ENCODE measurements at regions not wholly inside any gene's neighbourhood (a gene's known extent, or its start where the extent isn't known, plus 50 kb on each side); places are given as distances from the start of the nearest gene placed in this dataset.

DNA sequence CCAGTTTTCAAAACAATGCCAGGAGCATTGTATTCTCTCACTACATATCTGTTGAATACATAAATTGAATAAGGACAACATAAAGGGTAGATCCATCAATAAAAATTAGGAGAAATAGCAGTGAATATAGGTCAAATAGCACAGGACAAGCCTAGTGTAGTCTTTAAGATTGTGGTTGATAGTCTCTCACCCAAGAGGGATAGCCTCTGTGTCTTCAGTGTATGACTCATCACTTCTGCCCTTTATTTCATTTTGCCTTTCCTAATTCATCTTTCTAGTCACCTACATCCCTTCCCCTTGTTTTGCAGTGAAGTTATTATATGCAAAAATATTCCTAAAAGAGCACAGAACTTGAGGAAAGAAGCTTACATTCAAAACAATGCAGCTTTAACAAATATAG is 335.0 kb upstream of the TUSC1 start:
- Histone ChIP-seq H3K36me3 (ENCODE audit: insufficient read depth, low read length) (no peaks in the 10 kb centered on the region), H3K27me3 (ENCODE audit: control insufficient read depth in 1 of 2, insufficient read depth in 2 of 2, low read length in 2 of 2) (no peaks in the 10 kb centered on the region), H3K27ac (ENCODE audit: low read depth, low read length) (no peak overlapping the region), H3K4me3 (ENCODE audit: low read depth in 1 of 2, low read length in 2 of 2) (no peak overlapping the region), H3K4me1 (ENCODE audit: insufficient read depth, low read length) (no peaks in the 10 kb centered on the region), H3K9me3 (ENCODE audit: low read length) (no peaks in the 10 kb centered on the region), H3K9ac (ENCODE audit: low read length) (no peak overlapping the region)

GRCh38 chr9:26012797-26013196 is 334.6 kb upstream of the TUSC1 start:
- no peak overlapping the region for H3K4me3 ChIP-seq (ENCODE audit: low read depth in 1 of 2, low read length in 2 of 2)
- H3K9ac ChIP-seq (ENCODE audit: low read length), result no peak overlapping the region
- H3K9me3 ChIP-seq (ENCODE audit: low read length), result no peaks in the 10 kb centered on the region
- no peak overlapping the region for H3K27ac ChIP-seq (ENCODE audit: low read depth, low read length)
- H3K4me1 ChIP-seq (ENCODE audit: insufficient read depth, low read length), result no peaks in the 10 kb centered on the region
- H3K36me3 ChIP-seq (ENCODE audit: insufficient read depth, low read length), result no peaks in the 10 kb centered on the region
- no peaks in the 10 kb centered on the region for H3K27me3 ChIP-seq (ENCODE audit: control insufficient read depth in 1 of 2, insufficient read depth in 2 of 2, low read length in 2 of 2)

- H3K9ac ChIP-seq (ENCODE audit: low read length), result no peak overlapping the region
- no peaks in the 10 kb centered on the region for H3K4me1 ChIP-seq (ENCODE audit: insufficient read depth, low read length)
- no peak overlapping the region for H3K27ac ChIP-seq (ENCODE audit: low read depth, low read length)
- H3K36me3 ChIP-seq (ENCODE audit: insufficient read depth, low read length), result no peaks in the 10 kb centered on the region
- H3K4me3 ChIP-seq (ENCODE audit: low read depth in 1 of 2, low read length in 2 of 2), result no peak overlapping the region
- no peaks in the 10 kb centered on the region for H3K27me3 ChIP-seq (ENCODE audit: control insufficient read depth in 1 of 2, insufficient read depth in 2 of 2, low read length in 2 of 2)
- no peaks in the 10 kb centered on the region for H3K9me3 ChIP-seq (ENCODE audit: low read length)
Measured at GRCh38 chr9:25994605-25995004, 316.4 kb upstream of the TUSC1 start.

DNA sequence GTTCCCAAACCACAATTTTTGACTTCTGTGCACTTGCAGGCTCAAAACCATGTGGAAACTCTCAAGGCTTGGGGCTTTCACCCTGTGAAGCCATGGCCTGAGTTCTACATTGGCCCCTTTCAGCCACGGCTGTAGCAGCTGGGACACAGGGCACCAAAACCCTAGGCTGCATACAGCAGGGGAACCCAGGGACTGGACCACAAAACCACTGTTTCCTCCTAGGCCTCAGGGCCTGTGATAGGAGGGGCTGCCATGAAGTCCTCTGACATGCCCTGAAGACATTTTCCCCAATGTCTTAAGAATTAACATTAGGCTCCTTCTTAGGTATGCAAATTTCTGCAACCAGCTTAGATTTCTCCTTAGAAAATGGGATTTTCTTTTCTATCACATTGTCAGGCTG is 312.1 kb upstream of the TUSC1 start:
- H3K9me3 ChIP-seq (ENCODE audit: low read length), result no peaks in the 10 kb centered on the region
- no peaks in the 10 kb centered on the region for H3K36me3 ChIP-seq (ENCODE audit: insufficient read depth, low read length)
- no peak overlapping the region for H3K9ac ChIP-seq (ENCODE audit: low read length)
- H3K4me1 ChIP-seq (ENCODE audit: insufficient read depth, low read length), result no peaks in the 10 kb centered on the region
- H3K4me3 ChIP-seq (ENCODE audit: low read depth in 1 of 2, low read length in 2 of 2), result no peak overlapping the region
- H3K27me3 ChIP-seq (ENCODE audit: control insufficient read depth in 1 of 2, insufficient read depth in 2 of 2, low read length in 2 of 2), result no peaks in the 10 kb centered on the region
- no peak overlapping the region for H3K27ac ChIP-seq (ENCODE audit: low read depth, low read length)

DNA sequence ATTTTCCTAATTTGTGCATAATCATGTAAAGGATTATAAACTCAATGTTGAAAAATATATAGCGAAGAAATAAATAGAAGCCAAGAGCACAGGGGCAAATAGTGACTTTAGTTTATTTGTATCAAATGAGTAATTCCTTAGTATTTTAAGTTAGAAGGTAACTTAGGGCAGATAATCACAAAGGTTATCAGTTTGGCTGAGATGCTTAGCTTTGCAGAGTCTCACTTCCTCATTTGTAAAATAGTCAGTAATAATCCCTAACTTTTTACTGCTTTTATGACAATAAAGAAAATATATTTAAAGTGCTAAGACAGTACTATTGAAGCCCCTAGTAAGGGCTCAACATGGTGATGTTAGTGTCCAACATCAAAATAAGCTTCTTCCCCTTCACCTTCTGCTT is 297.4 kb upstream of the TUSC1 start:
- no peaks in the 10 kb centered on the region for H3K36me3 ChIP-seq (ENCODE audit: insufficient read depth, low read length)
- no peak overlapping the region for H3K4me3 ChIP-seq (ENCODE audit: low read depth in 1 of 2, low read length in 2 of 2)
- no peak overlapping the region for H3K9ac ChIP-seq (ENCODE audit: low read length)
- no peak overlapping the region for H3K27ac ChIP-seq (ENCODE audit: low read depth, low read length)
- no peaks in the 10 kb centered on the region for H3K27me3 ChIP-seq (ENCODE audit: control insufficient read depth in 1 of 2, insufficient read depth in 2 of 2, low read length in 2 of 2)
- no peaks in the 10 kb centered on the region for H3K4me1 ChIP-seq (ENCODE audit: insufficient read depth, low read length)
- H3K9me3 ChIP-seq (ENCODE audit: low read length), result peaks cover 5% of the 10 kb centered on the region

DNA sequence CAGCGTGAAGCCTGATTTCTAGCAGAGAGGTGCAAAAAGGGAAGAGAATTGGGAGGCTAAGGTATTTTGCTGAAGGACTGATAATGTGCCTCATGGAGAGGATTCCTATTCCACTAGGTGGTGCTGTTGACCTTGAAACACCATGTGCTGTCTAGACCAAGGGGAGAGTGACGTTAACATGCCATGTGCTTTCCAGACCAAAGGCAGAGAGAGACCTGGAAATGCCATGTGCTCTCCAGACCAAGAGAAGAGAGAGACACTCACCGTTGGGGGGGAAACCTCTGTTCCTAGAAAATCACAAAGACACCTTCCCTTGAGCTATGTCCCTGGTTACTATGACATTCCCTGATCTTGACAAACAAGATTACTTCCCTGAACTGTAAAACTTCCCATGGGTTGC is 286.0 kb upstream of the TUSC1 start:
- Histone ChIP-seq H3K9me3 (ENCODE audit: low read length) (no peaks in the 10 kb centered on the region), H3K27ac (ENCODE audit: low read depth, low read length) (no peak overlapping the region), H3K4me3 (ENCODE audit: low read depth in 1 of 2, low read length in 2 of 2) (no peak overlapping the region), H3K27me3 (ENCODE audit: control insufficient read depth in 1 of 2, insufficient read depth in 2 of 2, low read length in 2 of 2) (no peaks in the 10 kb centered on the region), H3K36me3 (ENCODE audit: insufficient read depth, low read length) (no peaks in the 10 kb centered on the region), H3K9ac (ENCODE audit: low read length) (no peak overlapping the region), H3K4me1 (ENCODE audit: insufficient read depth, low read length) (no peaks in the 10 kb centered on the region)

DNA sequence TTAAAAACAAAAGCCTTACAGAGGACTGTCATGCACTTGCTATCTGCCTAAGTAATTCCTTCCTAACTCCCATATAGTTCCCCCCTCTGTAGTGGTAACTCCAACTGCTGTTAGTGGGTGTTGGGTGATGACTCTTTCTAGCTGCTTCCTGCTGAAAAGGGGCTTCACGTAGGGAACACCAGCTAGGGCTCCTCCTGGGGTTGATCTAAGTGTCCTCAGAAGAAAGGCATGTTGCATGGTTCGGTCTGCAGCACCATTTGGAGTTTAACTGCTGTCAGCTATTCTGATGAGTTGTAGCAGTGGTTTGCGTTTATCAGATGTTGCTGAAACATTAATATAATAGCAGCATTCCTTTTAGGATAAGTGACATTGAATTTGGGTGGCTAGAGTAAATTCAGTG is 281.9 kb upstream of the TUSC1 start:
- H3K9me3 ChIP-seq (ENCODE audit: low read length), result no peaks in the 10 kb centered on the region
- H3K27me3 ChIP-seq (ENCODE audit: control insufficient read depth in 1 of 2, insufficient read depth in 2 of 2, low read length in 2 of 2), result no peaks in the 10 kb centered on the region
- no peaks in the 10 kb centered on the region for H3K36me3 ChIP-seq (ENCODE audit: insufficient read depth, low read length)
- no peaks in the 10 kb centered on the region for H3K4me1 ChIP-seq (ENCODE audit: insufficient read depth, low read length)
- H3K9ac ChIP-seq (ENCODE audit: low read length), result no peak overlapping the region
- no peak overlapping the region for H3K27ac ChIP-seq (ENCODE audit: low read depth, low read length)
- no peak overlapping the region for H3K4me3 ChIP-seq (ENCODE audit: low read depth in 1 of 2, low read length in 2 of 2)

GRCh38 chr9:25954209-25954608 is 276.0 kb upstream of the TUSC1 start:
- H3K4me1 ChIP-seq (ENCODE audit: insufficient read depth, low read length), result no peaks in the 10 kb centered on the region
- no peak overlapping the region for H3K9ac ChIP-seq (ENCODE audit: low read length)
- no peaks in the 10 kb centered on the region for H3K9me3 ChIP-seq (ENCODE audit: low read length)
- no peak overlapping the region for H3K4me3 ChIP-seq (ENCODE audit: low read depth in 1 of 2, low read length in 2 of 2)
- H3K36me3 ChIP-seq (ENCODE audit: insufficient read depth, low read length), result no peaks in the 10 kb centered on the region
- H3K27me3 ChIP-seq (ENCODE audit: control insufficient read depth in 1 of 2, insufficient read depth in 2 of 2, low read length in 2 of 2), result no peaks in the 10 kb centered on the region
- no peak overlapping the region for H3K27ac ChIP-seq (ENCODE audit: low read depth, low read length)

DNA sequence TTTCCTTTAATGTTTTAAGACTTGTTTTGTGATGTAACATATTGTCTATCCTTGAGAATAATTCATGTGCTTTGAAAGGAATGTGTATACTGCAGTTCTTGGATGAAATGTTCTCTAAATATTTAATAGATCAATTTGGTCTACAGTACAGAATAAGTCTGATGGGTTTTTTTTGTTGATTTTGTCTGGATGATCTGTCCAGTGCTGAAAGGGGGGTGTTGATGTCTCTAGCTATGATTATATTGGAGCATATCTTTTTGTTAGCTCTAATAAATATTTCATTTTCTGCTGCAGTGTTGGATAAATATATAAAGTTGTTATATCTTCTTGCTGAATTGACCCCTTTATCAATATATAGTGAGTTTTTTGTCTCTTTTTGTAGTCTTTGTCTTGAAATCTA is 269.9 kb upstream of the TUSC1 start:
- no peak overlapping the region for H3K27ac ChIP-seq (ENCODE audit: low read depth, low read length)
- no peaks in the 10 kb centered on the region for H3K27me3 ChIP-seq (ENCODE audit: control insufficient read depth in 1 of 2, insufficient read depth in 2 of 2, low read length in 2 of 2)
- no peaks in the 10 kb centered on the region for H3K4me1 ChIP-seq (ENCODE audit: insufficient read depth, low read length)
- no peak overlapping the region for H3K9ac ChIP-seq (ENCODE audit: low read length)
- H3K36me3 ChIP-seq (ENCODE audit: insufficient read depth, low read length), result no peaks in the 10 kb centered on the region
- H3K9me3 ChIP-seq (ENCODE audit: low read length), result no peaks in the 10 kb centered on the region
- no peak overlapping the region for H3K4me3 ChIP-seq (ENCODE audit: low read depth in 1 of 2, low read length in 2 of 2)

DNA sequence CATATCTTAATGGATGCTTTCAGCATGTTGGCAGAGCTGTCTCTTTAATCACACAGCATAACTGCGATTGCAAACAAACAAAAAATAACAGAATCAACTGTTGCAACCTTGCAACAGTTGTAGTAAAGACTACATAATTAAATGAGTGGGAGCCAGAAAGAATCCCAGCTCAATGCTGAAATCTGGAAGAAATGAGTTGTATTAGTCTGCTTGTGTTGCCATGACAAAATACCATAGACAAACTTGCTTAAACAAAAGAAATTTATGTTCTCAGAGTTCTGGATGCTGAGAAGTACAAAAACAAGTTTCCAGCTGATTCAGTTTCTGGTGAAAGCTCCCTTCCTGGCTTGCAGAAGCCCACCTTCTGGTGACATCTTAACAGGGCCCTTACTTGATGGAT is 260.9 kb upstream of the TUSC1 start:
- Histone ChIP-seq H3K27me3 (ENCODE audit: control insufficient read depth in 1 of 2, insufficient read depth in 2 of 2, low read length in 2 of 2) (no peaks in the 10 kb centered on the region), H3K36me3 (ENCODE audit: insufficient read depth, low read length) (no peaks in the 10 kb centered on the region), H3K4me3 (ENCODE audit: low read depth in 1 of 2, low read length in 2 of 2) (no peak overlapping the region), H3K9me3 (ENCODE audit: low read length) (no peaks in the 10 kb centered on the region), H3K27ac (ENCODE audit: low read depth, low read length) (no peak overlapping the region), H3K4me1 (ENCODE audit: insufficient read depth, low read length) (no peaks in the 10 kb centered on the region), H3K9ac (ENCODE audit: low read length) (no peak overlapping the region)

GRCh38 chr9:25936031-25936430 is 257.8 kb upstream of the TUSC1 start:
- Histone ChIP-seq H3K27ac (ENCODE audit: low read depth, low read length) (no peak overlapping the region), H3K27me3 (ENCODE audit: control insufficient read depth in 1 of 2, insufficient read depth in 2 of 2, low read length in 2 of 2) (no peaks in the 10 kb centered on the region), H3K9ac (ENCODE audit: low read length) (no peak overlapping the region), H3K4me3 (ENCODE audit: low read depth in 1 of 2, low read length in 2 of 2) (no peak overlapping the region), H3K36me3 (ENCODE audit: insufficient read depth, low read length) (no peaks in the 10 kb centered on the region), H3K9me3 (ENCODE audit: low read length) (no peaks in the 10 kb centered on the region), H3K4me1 (ENCODE audit: insufficient read depth, low read length) (no peaks in the 10 kb centered on the region)

DNA sequence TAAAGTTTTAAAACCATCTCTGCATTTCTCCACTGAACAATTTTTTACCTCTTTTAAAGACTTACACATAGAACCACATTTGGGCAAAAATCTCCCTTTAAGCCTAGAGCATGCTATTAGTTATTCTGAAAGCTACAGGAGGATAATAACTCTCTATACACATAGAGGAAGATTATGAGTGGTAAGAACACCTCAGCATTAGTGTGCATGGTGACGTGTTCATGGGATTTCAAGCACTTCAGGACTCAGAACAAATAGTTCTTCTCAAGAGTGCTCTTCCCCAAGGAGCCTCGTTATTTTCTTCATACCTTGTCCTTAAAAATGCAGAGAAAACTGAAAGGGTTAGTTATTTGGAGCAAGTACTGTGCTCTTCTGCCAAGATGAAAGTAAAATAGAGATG is 256.9 kb upstream of the TUSC1 start:
- H3K9ac ChIP-seq (ENCODE audit: low read length), result no peak overlapping the region
- H3K4me3 ChIP-seq (ENCODE audit: low read depth in 1 of 2, low read length in 2 of 2), result no peak overlapping the region
- H3K9me3 ChIP-seq (ENCODE audit: low read length), result no peaks in the 10 kb centered on the region
- no peaks in the 10 kb centered on the region for H3K36me3 ChIP-seq (ENCODE audit: insufficient read depth, low read length)
- H3K4me1 ChIP-seq (ENCODE audit: insufficient read depth, low read length), result no peaks in the 10 kb centered on the region
- no peaks in the 10 kb centered on the region for H3K27me3 ChIP-seq (ENCODE audit: control insufficient read depth in 1 of 2, insufficient read depth in 2 of 2, low read length in 2 of 2)
- H3K27ac ChIP-seq (ENCODE audit: low read depth, low read length), result no peak overlapping the region
